SJSA1 (cell line): ENCODE measurements at regions not wholly inside any gene's neighbourhood (a gene's known extent, or its start where the extent isn't known, plus 50 kb on each side); places are given as distances from the start of the nearest gene placed in this dataset.

Experiments
- DNase-seq, 2 experiments: peaks; one replicate each; pipeline ENCODE4 v3.0.0-alpha.2; 2015 to 2020; ENCODE audit warnings: low spot score in 2 of 2, low read depth in 1 of 2
- H3K27ac ChIP-seq: fragments of 250-450 bp; sonication (Bioruptor Pico); 2 replicates; pipeline ENCODE4 v1.5.1; 2020; ENCODE audit warnings: mild to moderate bottlenecking, moderate library complexity
- H3K27me3 ChIP-seq: fragments of 250-450 bp; sonication (Bioruptor Pico); replicated peaks from 2 replicates; pipeline ENCODE4 v1.5.1; 2020; ENCODE audit warnings: mild to moderate bottlenecking, moderate library complexity
- H3K36me3 ChIP-seq: fragments of 250-450 bp; sonication (Bioruptor Pico); 2 replicates; pipeline ENCODE4 v1.5.1; 2020; ENCODE audit warnings: mild to moderate bottlenecking
- H3K4me1 ChIP-seq: fragments of 250-450 bp; sonication (Bioruptor Pico); replicated peaks from 2 replicates; pipeline ENCODE4 v1.6.1; 2021; ENCODE audit warnings: mild to moderate bottlenecking
- H3K4me3 ChIP-seq: fragments of 250-450 bp; sonication (Bioruptor Pico); 2 replicates; pipeline ENCODE4 v1.5.1; 2020; ENCODE audit warnings: mild to moderate bottlenecking
- H3K9me3 ChIP-seq: fragments of 250-450 bp; sonication (Bioruptor Pico); replicated peaks from 2 replicates; pipeline ENCODE4 v1.5.1; 2020; ENCODE audit warnings: mild to moderate bottlenecking

- Histone ChIP-seq H3K9me3 (no peaks in the 10 kb centered on the region; the same call in 1 of the 2 replicates), H3K4me3 (no peak overlapping the region), H3K27me3 (no peaks in the 10 kb centered on the region), H3K4me1 (no peaks in the 10 kb centered on the region), H3K36me3 (no peaks in the 10 kb centered on the region), H3K27ac (no peak overlapping the region)
- DNase-seq: no peak
Measured at GRCh38 chr10:111425459-111425858, 348.6 kb downstream of the ADRA2A start.

- Histone ChIP-seq H3K4me3 (no peak overlapping the region), H3K36me3 (no peaks in the 10 kb centered on the region), H3K4me1 (no peaks in the 10 kb centered on the region), H3K9me3 (no peaks in the 10 kb centered on the region; the same call in 1 of the 2 replicates), H3K27me3 (0 out of 2 replicates have a peak, but pooled peaks cover 3% of the 10 kb centered on the region), H3K27ac (no peak overlapping the region)
- no peak for DNase-seq
Measured at GRCh38 chr10:111429288-111430028, 352.6 kb downstream of the ADRA2A start.

- no peak overlapping the region for H3K27ac ChIP-seq
Measured at GRCh38 chr10:111430070-111430469, 353.2 kb downstream of the ADRA2A start.

GRCh38 chr10:111432588-111432987 lies 355.8 kb downstream of the ADRA2A start:
- H3K4me3 ChIP-seq: no peak overlapping the region
- H3K4me1 ChIP-seq: no peaks in the 10 kb centered on the region
- no peak for DNase-seq
- 0 out of 2 replicates have a peak, but pooled peaks cover 3% of the 10 kb centered on the region for H3K27me3 ChIP-seq
- no peaks in the 10 kb centered on the region for H3K36me3 ChIP-seq
- no peak overlapping the region for H3K27ac ChIP-seq
- H3K9me3 ChIP-seq: no peaks in the 10 kb centered on the region

More at GRCh38 chr10:111430070-111430469, 353.2 kb downstream of the ADRA2A start:
- H3K4me1 ChIP-seq: no peaks in the 10 kb centered on the region
- H3K4me3 ChIP-seq: no peak overlapping the region
- 0 out of 2 replicates have a peak, but pooled peaks cover 3% of the 10 kb centered on the region for H3K27me3 ChIP-seq
- no peak for DNase-seq
- no peaks in the 10 kb centered on the region; the same call in 1 of the 2 replicates for H3K9me3 ChIP-seq
- H3K36me3 ChIP-seq: no peaks in the 10 kb centered on the region

GRCh38 chr10:111435871-111436270 lies 359.0 kb downstream of the ADRA2A start:
- H3K9me3 ChIP-seq: no peaks in the 10 kb centered on the region
- no peaks in the 10 kb centered on the region for H3K4me1 ChIP-seq
- DNase-seq: no peak
- H3K27ac ChIP-seq: no peak overlapping the region
- 0 out of 2 replicates have a peak, but pooled peaks cover 3% of the 10 kb centered on the region for H3K27me3 ChIP-seq
- H3K36me3 ChIP-seq: no peaks in the 10 kb centered on the region
- H3K4me3 ChIP-seq: no peak overlapping the region

- Histone ChIP-seq H3K9me3 (no peaks in the 10 kb centered on the region), H3K27me3 (no peaks in the 10 kb centered on the region), H3K4me3 (no peak overlapping the region), H3K36me3 (no peaks in the 10 kb centered on the region), H3K27ac (no peak overlapping the region), H3K4me1 (no peaks in the 10 kb centered on the region)
- DNase-seq: no peak
Measured at GRCh38 chr10:111439034-111439842, 362.4 kb downstream of the ADRA2A start.

- no peaks in the 10 kb centered on the region for H3K27me3 ChIP-seq
- H3K27ac ChIP-seq: no peak overlapping the region
- no peak overlapping the region for H3K4me3 ChIP-seq
- DNase-seq: no peak
- H3K36me3 ChIP-seq: no peaks in the 10 kb centered on the region
- no peaks in the 10 kb centered on the region for H3K9me3 ChIP-seq
- H3K4me1 ChIP-seq: no peaks in the 10 kb centered on the region
Measured at GRCh38 chr10:111440501-111440900, 363.7 kb downstream of the ADRA2A start.

GRCh38 chr10:111445667-111446066 lies 368.8 kb downstream of the ADRA2A start:
- H3K9me3 ChIP-seq: no peaks in the 10 kb centered on the region
- no peak for DNase-seq
- no peaks in the 10 kb centered on the region for H3K36me3 ChIP-seq
- no peaks in the 10 kb centered on the region for H3K4me1 ChIP-seq
- no peak overlapping the region for H3K4me3 ChIP-seq
- H3K27me3 ChIP-seq: no peaks in the 10 kb centered on the region
- no peak overlapping the region for H3K27ac ChIP-seq

- no peak overlapping the region for H3K27ac ChIP-seq
Measured at GRCh38 chr10:111446966-111447365, 370.1 kb downstream of the ADRA2A start.

GRCh38 chr10:111452153-111452552 lies 375.3 kb downstream of the ADRA2A start:
- Histone ChIP-seq H3K4me1 (no peaks in the 10 kb centered on the region), H3K27me3 (peaks cover 2% of the 10 kb centered on the region; the same call in 1 of the 2 replicates), H3K27ac (no peak overlapping the region), H3K36me3 (no peaks in the 10 kb centered on the region), H3K4me3 (no peak overlapping the region), H3K9me3 (no peaks in the 10 kb centered on the region)
- no peak for DNase-seq

More at GRCh38 chr10:111446966-111447365, 370.1 kb downstream of the ADRA2A start:
- Histone ChIP-seq H3K27me3 (no peaks in the 10 kb centered on the region), H3K4me1 (no peaks in the 10 kb centered on the region), H3K36me3 (no peaks in the 10 kb centered on the region), H3K9me3 (no peaks in the 10 kb centered on the region), H3K4me3 (no peak overlapping the region)
- DNase-seq: no peak

GRCh38 chr10:111455776-111456426 lies 379.1 kb downstream of the ADRA2A start:
- H3K36me3 ChIP-seq: no peaks in the 10 kb centered on the region

GRCh38 chr10:111458256-111458655 lies 381.4 kb downstream of the ADRA2A start:
- H3K4me1 ChIP-seq: no peaks in the 10 kb centered on the region
- no peaks in the 10 kb centered on the region for H3K9me3 ChIP-seq
- H3K4me3 ChIP-seq: no peak overlapping the region
- no peak overlapping the region for H3K27ac ChIP-seq
- no peak for DNase-seq
- H3K27me3 ChIP-seq: peaks cover 2% of the 10 kb centered on the region; the same call in 1 of the 2 replicates
- H3K36me3 ChIP-seq: no peaks in the 10 kb centered on the region

More at GRCh38 chr10:111455776-111456426, 379.1 kb downstream of the ADRA2A start:
- Histone ChIP-seq H3K9me3 (no peaks in the 10 kb centered on the region), H3K27me3 (peaks cover 2% of the 10 kb centered on the region; the same call in 1 of the 2 replicates), H3K4me3 (no peak overlapping the region), H3K4me1 (no peaks in the 10 kb centered on the region), H3K27ac (no peak overlapping the region)
- no peak for DNase-seq

- Histone ChIP-seq H3K27me3 (no peaks in the 10 kb centered on the region), H3K36me3 (no peaks in the 10 kb centered on the region), H3K4me3 (no peak overlapping the region), H3K9me3 (no peaks in the 10 kb centered on the region), H3K4me1 (no peaks in the 10 kb centered on the region), H3K27ac (no peak overlapping the region)
- DNase-seq: no peak
Measured at GRCh38 chr10:111459967-111460366, 383.1 kb downstream of the ADRA2A start.
